ENCODE measurements at regions not wholly inside any gene's neighbourhood (a gene's known extent, or its start where the extent isn't known, plus 50 kb on each side); places are given as distances from the start of the nearest gene placed in this dataset.

GRCh38 chr2:64769392-64770044, 115.8 kb upstream of the SERTAD2 start:
- no peak for DNase-seq (ENCODE audit: low read depth in 2 of 2)

GRCh38 chr2:64770137-64770780, 116.5 kb upstream of the SERTAD2 start:
- no peak for DNase-seq (ENCODE audit: low read depth in 2 of 2)

- DNase-seq (ENCODE audit: low read depth in 2 of 2) = no peak
Observed at GRCh38 chr2:64770781-64771334, 117.1 kb upstream of the SERTAD2 start.

- no peak for DNase-seq (ENCODE audit: low read depth in 2 of 2)
Observed at GRCh38 chr2:64771737-64772136, 118.0 kb upstream of the SERTAD2 start.

GRCh38 chr2:64773461-64774118, 119.9 kb upstream of the SERTAD2 start:
- no peak for DNase-seq (ENCODE audit: low read depth in 2 of 2)

DNA sequence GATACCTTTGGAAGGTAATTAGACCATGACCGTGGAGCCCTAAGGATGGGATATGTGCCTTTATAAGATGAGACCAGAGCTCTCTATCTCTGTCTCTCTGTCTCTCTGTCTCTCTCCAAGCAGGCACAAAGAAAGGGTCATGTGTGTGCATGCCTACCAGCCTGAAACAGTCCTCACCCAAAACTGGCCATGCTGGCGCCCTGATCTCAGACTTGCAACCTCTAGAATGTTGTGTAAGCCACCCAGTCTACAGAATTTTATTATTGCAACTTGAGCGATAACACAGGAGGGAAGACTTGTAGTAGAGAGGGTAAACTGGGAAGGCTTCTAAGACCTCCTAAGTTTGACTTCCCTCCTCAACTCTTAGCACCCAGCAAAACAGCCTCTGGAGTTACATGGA, 124.1 kb upstream of the SERTAD2 start:
- no peak for DNase-seq (ENCODE audit: low read depth in 2 of 2)

- DNase-seq (ENCODE audit: low read depth in 2 of 2) = peak; percentile 75 to 85
Observed at GRCh38 chr2:64779117-64779690, 125.5 kb upstream of the SERTAD2 start.

DNA sequence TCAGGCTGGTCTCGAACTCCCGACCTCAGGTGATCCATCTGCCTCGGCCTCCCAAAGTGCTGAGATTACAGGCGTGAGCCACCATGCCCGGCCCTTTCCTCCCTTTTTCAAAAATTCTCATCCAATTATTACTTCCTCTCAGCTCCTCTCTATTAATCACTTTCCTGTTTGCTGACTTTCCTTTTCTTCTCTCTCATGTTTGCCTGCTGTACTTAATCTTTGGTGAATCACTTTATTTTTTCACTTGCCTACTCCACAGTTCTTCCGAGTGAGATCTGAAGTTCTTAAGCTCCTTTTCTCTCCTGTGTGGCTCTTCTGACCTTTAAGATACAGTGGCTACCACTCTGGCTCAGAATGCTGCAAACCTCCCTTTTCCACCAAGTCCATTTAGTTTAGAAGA, 126.3 kb upstream of the SERTAD2 start:
- peak in 1 of 2 donors; percentile 68 for DNase-seq (ENCODE audit: low read depth in 2 of 2)

- peak in 1 of 2 donors; percentile 26 for DNase-seq (ENCODE audit: low read depth in 2 of 2)
Observed at GRCh38 chr2:64781711-64782390, 128.1 kb upstream of the SERTAD2 start.

- DNase-seq (ENCODE audit: low read depth in 2 of 2) = no peak
Observed at GRCh38 chr2:64784168-64785061, 130.7 kb upstream of the SERTAD2 start.

DNA sequence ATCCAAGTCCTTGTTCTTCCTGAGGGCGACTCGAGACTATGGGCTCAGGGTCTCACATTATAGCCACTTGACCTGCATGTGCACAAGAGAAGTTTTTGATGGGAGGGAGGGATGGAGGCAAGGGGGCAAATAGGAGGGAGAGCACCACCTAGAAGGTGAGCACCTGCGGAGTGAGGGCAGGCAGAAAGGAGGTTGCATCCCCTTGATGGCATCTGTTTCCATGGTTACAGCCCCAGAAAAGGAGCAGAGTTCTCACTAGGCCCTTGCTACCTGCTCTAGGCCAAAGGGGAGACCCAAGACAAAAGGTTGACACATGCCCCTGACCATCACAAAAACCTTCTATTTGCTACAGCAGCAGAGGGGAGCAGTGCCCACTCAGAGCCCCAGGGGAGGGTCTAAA, 131.5 kb upstream of the SERTAD2 start:
- DNase-seq (ENCODE audit: low read depth in 2 of 2) = no peak

GRCh38 chr2:64786343-64787018, 132.8 kb upstream of the SERTAD2 start:
- DNase-seq (ENCODE audit: low read depth in 2 of 2) = no peak

DNA sequence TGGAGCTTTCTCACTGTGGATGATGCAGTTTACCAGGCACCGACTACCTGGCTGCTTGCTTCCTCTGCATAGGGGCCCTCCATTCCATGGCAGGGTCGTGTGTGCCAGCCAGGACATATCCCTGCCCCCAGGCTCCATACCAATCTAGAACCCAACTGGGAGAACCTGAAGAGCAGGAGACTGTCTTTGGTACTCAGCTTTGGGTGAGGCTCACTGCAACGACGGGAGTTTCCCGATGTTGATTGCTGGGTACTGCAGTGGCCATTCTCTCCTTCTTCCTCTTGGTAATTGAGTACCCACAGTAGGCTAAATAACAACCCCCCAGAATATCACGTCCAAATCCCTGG, 133.3 kb upstream of the SERTAD2 start:
- DNase-seq (ENCODE audit: low read depth in 2 of 2) = no peak

DNA sequence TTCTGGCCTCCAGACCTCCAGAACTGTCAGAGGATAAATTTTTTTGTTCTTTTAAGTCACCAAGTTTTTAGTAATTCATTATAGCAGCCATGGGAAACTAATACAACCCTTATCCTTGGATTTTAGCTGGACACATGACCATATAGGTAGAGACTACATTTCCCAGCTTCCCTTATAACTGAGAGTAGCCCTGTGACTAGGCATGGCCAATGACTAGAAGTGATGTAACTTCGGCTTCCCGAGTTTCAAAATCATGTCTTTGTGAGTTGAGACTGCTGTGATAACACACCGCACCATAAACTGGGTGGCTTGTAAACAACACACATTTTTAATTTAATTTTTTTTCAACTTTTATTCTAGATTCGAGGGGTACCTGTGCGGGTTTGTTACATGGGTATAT, 134.0 kb upstream of the SERTAD2 start:
- no peak for DNase-seq (ENCODE audit: low read depth in 2 of 2)

DNA sequence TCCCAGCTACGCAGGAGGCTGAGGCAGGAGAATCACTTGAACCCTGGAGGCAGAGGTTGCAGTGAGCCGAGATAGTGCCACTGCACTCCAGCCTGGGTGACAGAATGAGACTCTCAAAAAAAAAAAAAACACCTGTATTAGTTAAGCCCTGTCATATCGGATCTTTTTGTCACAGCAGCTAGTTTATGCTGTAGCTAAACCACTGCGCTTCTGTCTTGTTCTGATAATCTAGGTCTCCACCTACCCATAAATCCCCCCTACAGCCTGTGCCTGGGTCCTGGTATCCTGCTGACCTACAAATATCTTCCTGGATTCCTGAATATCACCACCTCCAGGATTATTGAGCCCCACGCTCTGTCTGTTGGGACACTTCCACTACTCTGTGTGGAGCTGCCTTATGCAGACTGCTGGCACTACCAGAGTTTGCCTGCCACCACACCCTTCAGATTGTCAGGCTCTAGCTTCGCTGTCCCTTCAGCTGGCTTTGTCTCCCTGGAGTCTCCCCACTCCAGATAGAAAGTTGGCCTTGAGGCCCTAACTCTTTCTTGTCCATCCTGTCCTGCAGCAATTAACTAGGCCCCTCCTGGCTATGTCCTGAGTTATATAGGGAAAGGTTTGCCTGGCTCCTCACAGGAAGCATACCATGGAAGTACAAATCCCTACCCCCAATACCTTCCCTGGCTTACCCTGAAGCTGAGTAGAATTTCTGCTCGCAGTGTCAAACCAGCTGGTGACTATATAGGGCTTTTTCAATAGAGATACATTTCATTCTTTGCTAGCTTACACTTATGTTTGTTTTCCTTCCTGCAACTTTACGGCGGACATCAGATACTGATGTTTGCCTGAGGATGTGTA, 136.0 kb upstream of the SERTAD2 start:
- DNase-seq (ENCODE audit: low read depth in 2 of 2) = no peak

GRCh38 chr2:64792300-64792699, 138.6 kb upstream of the SERTAD2 start:
- peak; percentile 58 to 68 for DNase-seq (ENCODE audit: low read depth in 2 of 2)

DNA sequence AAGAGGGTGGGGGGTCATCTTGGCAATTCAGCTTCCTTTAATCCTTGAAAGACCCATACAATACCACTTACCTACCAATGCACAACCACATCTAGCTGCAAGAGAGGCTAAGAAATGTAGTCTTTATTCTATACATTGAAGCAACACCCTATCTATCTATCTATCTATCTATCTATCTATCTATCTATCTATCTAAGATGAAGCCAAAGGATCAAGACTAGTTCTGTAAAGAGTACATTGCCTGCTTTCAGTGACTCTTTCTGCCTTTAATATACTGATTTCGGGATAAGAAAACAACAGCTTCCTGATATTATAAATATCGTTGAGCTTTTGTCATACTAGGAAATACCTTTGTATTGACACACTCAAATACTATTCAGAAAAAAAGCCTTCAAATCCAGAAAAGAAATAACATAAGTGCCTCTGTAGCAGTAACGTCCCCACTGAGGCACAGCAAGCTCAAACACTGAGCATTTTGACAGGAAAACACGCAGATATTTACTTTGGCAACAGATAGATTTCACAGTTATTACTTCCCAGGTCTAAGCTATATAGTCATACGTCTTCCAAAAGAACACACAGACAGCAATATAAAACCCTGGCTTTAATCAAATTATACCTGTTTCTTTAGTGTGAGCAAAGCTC, 139.4 kb upstream of the SERTAD2 start:
- DNase-seq (ENCODE audit: low read depth in 2 of 2) = peak in 1 of 2 donors; percentile 89

GRCh38 chr2:64793701-64794100, 140.0 kb upstream of the SERTAD2 start:
- DNase-seq (ENCODE audit: low read depth in 2 of 2) = peak in 1 of 2 donors; percentile 66

All from dermis microvascular lymphatic vessel endothelial cell (primary cell).